ENCODE measurements at regions not wholly inside any gene's neighbourhood (a gene's known extent, or its start where the extent isn't known, plus 50 kb on each side); places are given as distances from the start of the nearest gene placed in this dataset.

- H3K4me1 ChIP-seq (ENCODE audit: insufficient read depth), result no peaks in the 10 kb centered on the region
- TF ChIP-seq CTCF (IDR thresholded peaks at IDR 0.05), result no peak
- no peak for TF ChIP-seq EP300 (IDR thresholded peaks at IDR 0.05)
- TF ChIP-seq POLR2A (IDR thresholded peaks at IDR 0.05), result no peak
- DNase-seq, result no peak
- H3K9me3 ChIP-seq, result no peaks in the 10 kb centered on the region
- no peaks in the 10 kb centered on the region for H3K36me3 ChIP-seq
- H3K4me3 ChIP-seq, result no peak overlapping the region
- WGBS, 3 donors, result 85 to 92% (median 90%) methylated on average over 5 of the region's 5 CpGs
- intact Hi-C loops (cut with DNase I), result no loop called here
- no peak overlapping the region for H3K27ac ChIP-seq
- no peaks in the 10 kb centered on the region for H3K27me3 ChIP-seq
Measured at GRCh38 chr12:67916266-67916970, 72.8 kb upstream of the IFNG-AS1 start.

GRCh38 chr12:67917811-67918210 is 71.4 kb upstream of the IFNG-AS1 start:
- DNase-seq, result no peak
- TF ChIP-seq CTCF (IDR thresholded peaks at IDR 0.05), result no peak
- no peak for TF ChIP-seq POLR2A (IDR thresholded peaks at IDR 0.05)
- TF ChIP-seq EP300 (IDR thresholded peaks at IDR 0.05), result no peak
- intact Hi-C loops (cut with DNase I), result no loop called here
- no peak overlapping the region for H3K4me3 ChIP-seq
- no peaks in the 10 kb centered on the region for H3K36me3 ChIP-seq
- H3K27me3 ChIP-seq, result no peaks in the 10 kb centered on the region
- no peaks in the 10 kb centered on the region for H3K4me1 ChIP-seq (ENCODE audit: insufficient read depth)
- 55 to 80% (median 63%) methylated on average over 4 of the region's 4 CpGs for WGBS, 3 donors
- H3K27ac ChIP-seq, result no peak overlapping the region
- no peaks in the 10 kb centered on the region for H3K9me3 ChIP-seq

- Histone ChIP-seq H3K27ac (no peak overlapping the region), H3K9me3 (no peaks in the 10 kb centered on the region), H3K4me3 (no peak overlapping the region), H3K4me1 (ENCODE audit: insufficient read depth) (no peaks in the 10 kb centered on the region), H3K27me3 (no peaks in the 10 kb centered on the region), H3K36me3 (no peaks in the 10 kb centered on the region)
- intact Hi-C loops (cut with DNase I), result no loop called here
- no peak for TF ChIP-seq EP300 (IDR thresholded peaks at IDR 0.05)
- no peak for TF ChIP-seq POLR2A (IDR thresholded peaks at IDR 0.05)
- TF ChIP-seq CTCF (IDR thresholded peaks at IDR 0.05), result no peak
- WGBS, 3 donors, result 88 to 92% (median 90%) methylated on average over 4 of the region's 4 CpGs
- no peak for DNase-seq
Measured at GRCh38 chr12:67918441-67918840, 70.8 kb upstream of the IFNG-AS1 start.

GRCh38 chr12:67919406-67919805 is 69.8 kb upstream of the IFNG-AS1 start:
- no peaks in the 10 kb centered on the region for H3K4me1 ChIP-seq (ENCODE audit: insufficient read depth)
- TF ChIP-seq POLR2A (IDR thresholded peaks at IDR 0.05), result no peak
- TF ChIP-seq EP300 (IDR thresholded peaks at IDR 0.05), result no peak
- no peak for TF ChIP-seq CTCF (IDR thresholded peaks at IDR 0.05)
- no peaks in the 10 kb centered on the region for H3K36me3 ChIP-seq
- 83 to 92% (median 86%) methylated on average over 2 of the region's 2 CpGs for WGBS, 3 donors
- H3K4me3 ChIP-seq, result no peak overlapping the region
- no peak overlapping the region for H3K27ac ChIP-seq
- H3K9me3 ChIP-seq, result no peaks in the 10 kb centered on the region
- intact Hi-C loops (cut with DNase I), result no loop called here
- H3K27me3 ChIP-seq, result no peaks in the 10 kb centered on the region
- no peak for DNase-seq

All from ovary (tissue), 7 donors.